K562 (cell line): ENCODE measurements at regions not wholly inside any gene's neighbourhood (a gene's known extent, or its start where the extent isn't known, plus 50 kb on each side); places are given as distances from the start of the nearest gene placed in this dataset.
A peak's percentile ranks its signal among the peaks of the same experiment; 100 is the strongest.

Source experiments
- BACH1 ChIP-seq: fragments of 200-800 bp; sonication (Bioruptor generic); IDR thresholded peaks from 2 replicates; pipeline ENCODE4 v1.6.1; 2016; ENCODE audit warnings: missing genetic modification characterization, missing compliant biosample characterization
- BRF1 ChIP-seq: IDR thresholded peaks from 3 replicates; pipeline ENCODE4 v1.6.1; 2011; ENCODE audit warnings: borderline replicate concordance, mild to moderate bottlenecking; ENCODE audit not compliant: insufficient read length; ENCODE audit errors: extremely low read depth
- HOMEZ ChIP-seq: fragments of 250-450 bp; sonication (Bioruptor Pico); IDR thresholded peaks from 2 replicates; pipeline ENCODE4 v1.4.0; 2020; ENCODE audit warnings: mild to moderate bottlenecking, moderate library complexity
- IRF9 ChIP-seq: fragments of 450-650 bp; IDR thresholded peaks from 2 replicates; pipeline ENCODE4 v1.6.1; 2016; ENCODE audit warnings: missing biosample characterization, missing genetic modification characterization
- NR3C1 ChIP-seq: sonication (generic); formaldehyde crosslinking; IDR thresholded peaks from 2 replicates; pipeline ENCODE4 v1.8.1; 2022; ENCODE audit warnings: missing genetic modification reagents
- PCBP2 ChIP-seq: fragments of 200-400 bp; formaldehyde crosslinking; IDR thresholded peaks from 2 replicates; pipeline ENCODE4 v1.6.1; 2018; ENCODE audit warnings: low read length, low read depth, mild to moderate bottlenecking, moderate library complexity; ENCODE audit not compliant: poor library complexity, severe bottlenecking
- ZNF239 ChIP-seq: fragments of 250-450 bp; sonication (Bioruptor Pico); IDR thresholded peaks from 2 replicates; pipeline ENCODE4 v1.4.0; 2020; ENCODE audit warnings: mild to moderate bottlenecking
- ZNF583 ChIP-seq: fragments of 250-450 bp; sonication (Bioruptor Pico); IDR thresholded peaks from 2 replicates; pipeline ENCODE4 v1.4.0; 2020
- ZNF764 ChIP-seq: fragments of 250-450 bp; sonication (Bioruptor Pico); IDR thresholded peaks from 2 replicates; pipeline ENCODE4 v1.4.0; 2020; ENCODE audit warnings: low read depth, mild to moderate bottlenecking, moderate library complexity
- TF ChIP-seq, protein P1 (sequence below): IDR thresholded peaks from 2 replicates; pipeline ENCODE4 v1.6.1; 2011; ENCODE audit not compliant: insufficient read length; ENCODE audit errors: extremely low read depth

- TF ChIP-seq BRF1 (no peak), BACH1 (tag) (peak; percentile 30; the same call in 1 of the 2 replicates), ZNF583 (0 out of 2 replicates have a peak, but pooled peaks have one; percentile 69), PCBP2 (no peak), NR3C1 (CRISPR knock-in tag) (no peak), HOMEZ (CRISPR knock-in tag) (no peak), ZNF764 (CRISPR knock-in tag) (no peak), ZNF239 (CRISPR knock-in tag) (no peak), IRF9 (tag) (peak; percentile 92)
- TF ChIP-seq, protein P1, sequence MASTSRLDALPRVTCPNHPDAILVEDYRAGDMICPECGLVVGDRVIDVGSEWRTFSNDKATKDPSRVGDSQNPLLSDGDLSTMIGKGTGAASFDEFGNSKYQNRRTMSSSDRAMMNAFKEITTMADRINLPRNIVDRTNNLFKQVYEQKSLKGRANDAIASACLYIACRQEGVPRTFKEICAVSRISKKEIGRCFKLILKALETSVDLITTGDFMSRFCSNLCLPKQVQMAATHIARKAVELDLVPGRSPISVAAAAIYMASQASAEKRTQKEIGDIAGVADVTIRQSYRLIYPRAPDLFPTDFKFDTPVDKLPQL: no peak
- TF ChIP-seq, all 486 proteins: peak for 59
These were observed 60.9 kb upstream of the CD2AP start (continued) for GRCh38 chr6:47416396-47417345.
